GM12874 (cell line): ENCODE measurements at regions not wholly inside any gene's neighbourhood (a gene's known extent, or its start where the extent isn't known, plus 50 kb on each side); places are given as distances from the start of the nearest gene placed in this dataset.

Experiments
- CTCF ChIP-seq: IDR thresholded peaks from 2 replicates; pipeline ENCODE4 v1.5.1; 2011; ENCODE audit warnings: low read depth, mild to moderate bottlenecking, control low read depth, low read length, moderate library complexity; ENCODE audit not compliant: insufficient read depth

DNA sequence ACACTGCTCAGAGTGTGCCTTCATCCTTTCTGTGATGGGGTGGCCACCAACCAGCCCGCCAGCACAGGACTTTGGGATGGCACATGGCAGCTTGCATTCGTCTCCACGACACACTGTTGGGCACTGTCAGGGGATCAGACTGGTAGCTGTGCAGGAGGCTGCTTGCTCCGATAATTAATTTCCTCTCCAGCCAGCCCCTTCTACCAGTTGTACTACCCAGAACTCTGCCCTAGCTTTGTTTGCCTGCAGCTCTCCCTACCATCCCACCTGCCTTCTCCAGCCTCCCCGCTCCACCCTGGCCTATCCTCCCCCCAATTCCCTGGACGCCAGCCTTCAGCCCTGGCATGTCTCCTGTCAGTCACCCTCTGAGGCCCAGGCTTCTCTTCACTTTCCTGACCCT, 228.3 kb downstream of the TSHZ3 start:
- TF ChIP-seq CTCF: no peak

DNA sequence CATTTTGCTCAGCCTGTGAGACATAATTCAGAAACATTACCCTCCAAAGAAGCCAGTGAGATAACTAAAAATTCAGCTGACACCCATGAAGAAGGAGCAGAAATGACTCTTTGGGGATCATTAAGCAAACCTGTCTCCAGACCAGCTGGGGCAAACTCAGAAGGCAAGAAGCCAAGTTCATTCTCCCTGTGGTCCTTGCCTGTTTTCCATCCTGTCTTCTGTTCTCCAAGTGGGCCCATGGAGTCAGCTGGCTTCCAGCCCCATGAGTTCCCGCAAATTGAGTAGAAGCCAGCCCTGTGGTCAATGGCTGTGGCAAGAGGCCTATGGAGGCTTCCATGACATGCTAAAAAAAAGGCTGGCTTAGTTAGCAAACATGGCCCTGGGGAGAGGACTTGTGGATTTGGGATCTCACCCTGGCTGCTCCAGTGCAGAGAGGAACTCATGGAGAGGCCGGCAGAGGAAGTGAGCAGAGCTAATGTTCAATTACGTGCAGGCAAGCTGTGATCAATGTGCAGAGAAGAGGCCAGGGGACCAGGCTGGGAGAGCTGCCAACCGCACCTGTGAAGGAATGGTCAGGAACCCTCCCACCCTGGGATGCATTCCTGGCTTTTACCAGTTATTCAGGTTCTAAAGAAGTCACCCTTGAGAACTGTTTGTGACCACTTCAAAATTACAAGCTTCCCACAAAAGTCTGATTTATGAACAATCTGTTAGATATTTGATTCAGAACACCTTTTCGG, 229.1 kb downstream of the TSHZ3 start:
- no peak for TF ChIP-seq CTCF

DNA sequence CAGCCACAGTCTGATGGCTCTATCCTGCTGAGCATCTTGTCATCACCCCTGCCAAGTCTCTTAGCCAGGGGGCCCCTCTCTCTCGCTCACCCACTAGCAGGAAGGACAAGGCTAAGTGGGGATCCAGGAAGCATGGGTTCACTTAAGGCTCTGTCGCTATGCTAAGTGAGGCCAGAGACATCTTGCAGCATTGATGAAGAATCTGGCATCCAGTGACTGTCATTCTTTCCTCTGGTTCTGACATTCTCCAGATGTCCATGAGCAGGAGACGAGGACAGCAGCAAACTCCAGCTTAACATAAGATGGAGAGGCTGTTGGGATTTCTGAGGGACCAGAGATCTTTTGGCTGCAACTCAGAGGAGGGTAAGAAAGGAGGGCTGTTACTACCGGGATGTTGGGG, 230.2 kb downstream of the TSHZ3 start:
- TF ChIP-seq CTCF: no peak

GRCh38 chr19:31118287-31118955, 230.8 kb downstream of the TSHZ3 start:
- TF ChIP-seq CTCF: no peak

GRCh38 chr19:31114585-31114984, 234.7 kb downstream of the TSHZ3 start:
- TF ChIP-seq CTCF: no peak

- no peak for TF ChIP-seq CTCF
These were observed 235.9 kb downstream of the TSHZ3 start for GRCh38 chr19:31113293-31113692.

GRCh38 chr19:31112158-31112557, 237.1 kb downstream of the TSHZ3 start:
- no peak for TF ChIP-seq CTCF
